ENCODE measurements at regions not wholly inside any gene's neighbourhood (a gene's known extent, or its start where the extent isn't known, plus 50 kb on each side); places are given as distances from the start of the nearest gene placed in this dataset.
A peak's percentile ranks its signal among the peaks of the same experiment; 100 is the strongest.

- Histone ChIP-seq H3K36me3 (replicated peaks in 1 of 2) (no peaks in the 10 kb centered on the region), H3K4me3 (no peak overlapping the region), H3K4me1 (replicated peaks in 1 of 2) (no peaks in the 10 kb centered on the region), H3K27ac (no peak overlapping the region), H3K27me3 (no peaks in the 10 kb centered on the region), H3K9me3 (replicated peaks in 1 of 3) (no peaks in the 10 kb centered on the region)
- intact Hi-C loops (cut with DNase I) = no loop called here
- WGBS, 4 donors = 69 to 88% (median 83%) methylated on average over 9 of the region's 9 CpGs
- TF ChIP-seq POLR2A (IDR thresholded peaks at IDR 0.05) (no peak), CTCF (IDR thresholded peaks at IDR 0.05) (no peak)
- no peak for DNase-seq
Measured at GRCh38 chr4:14267373-14268060, 640.0 kb upstream of the BOD1L1 start.

GRCh38 chr4:14269824-14270223 lies 642.3 kb upstream of the BOD1L1 start:
- no peaks in the 10 kb centered on the region for H3K4me1 ChIP-seq (replicated peaks in 1 of 2)
- H3K36me3 ChIP-seq (replicated peaks in 1 of 2) = no peaks in the 10 kb centered on the region
- H3K9me3 ChIP-seq (replicated peaks in 1 of 3) = no peaks in the 10 kb centered on the region
- DNase-seq = peak in 6 of 7 donors; percentile 16 to 32 (median 21)
- WGBS, 4 donors = 64 to 72% (median 68%) methylated on average over 3 of the region's 3 CpGs
- H3K27me3 ChIP-seq = no peaks in the 10 kb centered on the region
- intact Hi-C loops (cut with DNase I) = no loop called here
- TF ChIP-seq CTCF (IDR thresholded peaks at IDR 0.05) = no peak
- H3K27ac ChIP-seq = no peak overlapping the region
- H3K4me3 ChIP-seq = no peak overlapping the region

- Histone ChIP-seq H3K9me3 (replicated peaks in 1 of 3) (no peaks in the 10 kb centered on the region), H3K4me1 (replicated peaks in 1 of 2) (no peaks in the 10 kb centered on the region), H3K36me3 (replicated peaks in 1 of 2) (no peaks in the 10 kb centered on the region), H3K4me3 (no peak overlapping the region), H3K27ac (no peak overlapping the region), H3K27me3 (no peaks in the 10 kb centered on the region)
- TF ChIP-seq POLR2A (IDR thresholded peaks at IDR 0.05) (no peak), CTCF (IDR thresholded peaks at IDR 0.05) (no peak)
- intact Hi-C loops (cut with DNase I) = no loop called here
- WGBS, 4 donors = 50 to 62% (median 55%) methylated on average over 1 of the region's 1 CpG
- DNase-seq = no peak
Measured at GRCh38 chr4:14272206-14272605, 644.7 kb upstream of the BOD1L1 start.

- H3K27ac ChIP-seq = no peak overlapping the region
- no peaks in the 10 kb centered on the region for H3K9me3 ChIP-seq (replicated peaks in 1 of 3)
- no peaks in the 10 kb centered on the region for H3K27me3 ChIP-seq
- no peak overlapping the region for H3K4me3 ChIP-seq
- WGBS, 4 donors = 54 to 62% (median 58%) methylated on average over 4 of the region's 4 CpGs
- peak in 1 of 7 donors; percentile 7 for DNase-seq
- no peaks in the 10 kb centered on the region for H3K36me3 ChIP-seq (replicated peaks in 1 of 2)
- intact Hi-C loops (cut with DNase I) = no loop called here
- TF ChIP-seq POLR2A (IDR thresholded peaks at IDR 0.05) (no peak), CTCF (IDR thresholded peaks at IDR 0.05) (no peak)
- no peaks in the 10 kb centered on the region for H3K4me1 ChIP-seq (replicated peaks in 1 of 2)
Measured at GRCh38 chr4:14277505-14277904, 650.0 kb upstream of the BOD1L1 start.

All from adrenal gland (tissue), 9 donors.